Thyroid gland (tissue), 4 donors: ENCODE measurements at regions not wholly inside any gene's neighbourhood (a gene's known extent, or its start where the extent isn't known, plus 50 kb on each side); places are given as distances from the start of the nearest gene placed in this dataset.
"Not testable (repeated sequence)": the region's sequence is repeated elsewhere in the genome, so short reads cannot be mapped to it uniquely, and the experiment has no call there.

Source experiments
- CTCF ChIP-seq, 6 experiments: fragments of 200-600 bp in 3 of 6; fragments of 450-650 bp in 3 of 6; sonication (generic) in 3 of 6; IDR thresholded peaks; one replicate each; pipeline ENCODE4 v1.5.1; 2016 to 2019; ENCODE audit warnings: antibody characterized with exemption in 6 of 6, mild to moderate bottlenecking in 2 of 6, inconsistent platforms in 1 of 6, moderate library complexity in 1 of 6
- POLR2A ChIP-seq, 2 donors: fragments of 450-650 bp; IDR thresholded peaks; one replicate each; pipeline ENCODE4 v1.6.1; 2017; ENCODE audit warnings: antibody characterized with exemption in 2 of 2, mild to moderate bottlenecking in 2 of 2, moderate library complexity in 1 of 2

GRCh38 chr15:57896899-57897298, 168.6 kb downstream of the ALDH1A2 start:
- not testable (repeated sequence) for TF ChIP-seq CTCF, POLR2A (IDR thresholded peaks at IDR 0.05)
